HG03045 (cell line): ENCODE measurements at regions not wholly inside any gene's neighbourhood (a gene's known extent, or its start where the extent isn't known, plus 50 kb on each side); places are given as distances from the start of the nearest gene placed in this dataset.

ENCODE experiments used
- ATAC-seq: cut with Tn5 transposase; IDR thresholded peaks from one replicate; pipeline ENCODE4 v1.9.1; 2021; ENCODE audit warnings: mild to moderate bottlenecking, moderate library complexity; ENCODE audit not compliant: unreplicated experiment

GRCh38 chr2:38427936-38428335 is 50.9 kb upstream of the ATL2 start:
- ATAC-seq = no peak

DNA sequence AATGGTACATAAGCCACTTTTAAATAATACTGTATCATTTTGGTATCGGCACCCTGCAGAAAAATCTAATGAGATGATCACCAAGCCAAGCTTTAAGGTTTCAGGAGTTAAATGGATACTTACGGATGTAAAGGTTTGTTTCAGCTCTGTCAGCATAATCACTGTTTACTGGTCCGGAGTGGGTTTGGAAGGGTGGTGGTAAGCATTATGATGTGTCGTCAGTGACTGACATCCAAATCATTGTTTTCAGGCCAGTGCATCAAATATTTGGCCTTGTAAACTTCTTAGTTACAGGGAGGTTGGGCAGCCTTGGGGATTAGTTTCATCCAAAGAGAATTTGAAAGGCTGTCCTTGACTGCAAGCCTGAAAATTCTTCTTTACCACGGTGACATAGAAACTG is 50.0 kb upstream of the ATL2 start:
- ATAC-seq = no peak
